ENCODE measurements at regions not wholly inside any gene's neighbourhood (a gene's known extent, or its start where the extent isn't known, plus 50 kb on each side); places are given as distances from the start of the nearest gene placed in this dataset.

- no peaks in the 10 kb centered on the region for H3K4me1 ChIP-seq (ENCODE audit: insufficient read depth, low read length, severe bottlenecking)
- TF ChIP-seq, protein P1, sequence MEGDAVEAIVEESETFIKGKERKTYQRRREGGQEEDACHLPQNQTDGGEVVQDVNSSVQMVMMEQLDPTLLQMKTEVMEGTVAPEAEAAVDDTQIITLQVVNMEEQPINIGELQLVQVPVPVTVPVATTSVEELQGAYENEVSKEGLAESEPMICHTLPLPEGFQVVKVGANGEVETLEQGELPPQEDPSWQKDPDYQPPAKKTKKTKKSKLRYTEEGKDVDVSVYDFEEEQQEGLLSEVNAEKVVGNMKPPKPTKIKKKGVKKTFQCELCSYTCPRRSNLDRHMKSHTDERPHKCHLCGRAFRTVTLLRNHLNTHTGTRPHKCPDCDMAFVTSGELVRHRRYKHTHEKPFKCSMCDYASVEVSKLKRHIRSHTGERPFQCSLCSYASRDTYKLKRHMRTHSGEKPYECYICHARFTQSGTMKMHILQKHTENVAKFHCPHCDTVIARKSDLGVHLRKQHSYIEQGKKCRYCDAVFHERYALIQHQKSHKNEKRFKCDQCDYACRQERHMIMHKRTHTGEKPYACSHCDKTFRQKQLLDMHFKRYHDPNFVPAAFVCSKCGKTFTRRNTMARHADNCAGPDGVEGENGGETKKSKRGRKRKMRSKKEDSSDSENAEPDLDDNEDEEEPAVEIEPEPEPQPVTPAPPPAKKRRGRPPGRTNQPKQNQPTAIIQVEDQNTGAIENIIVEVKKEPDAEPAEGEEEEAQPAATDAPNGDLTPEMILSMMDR (IDR thresholded peaks at IDR 0.05; ENCODE audit: low read length): no peak
- no peak for TF ChIP-seq EZH2 (IDR thresholded peaks at IDR 0.05; ENCODE audit: borderline replicate concordance, low read length)
- no peaks in the 10 kb centered on the region for H4K20me1 ChIP-seq (ENCODE audit: insufficient read depth, low read length)
- no peaks in the 10 kb centered on the region for H3F3A ChIP-seq (ENCODE audit: insufficient read depth, low read length)
- H3K4me3 ChIP-seq (ENCODE audit: low read depth, low read length, poor library complexity, severe bottlenecking): no peak overlapping the region
- H3K9ac ChIP-seq (ENCODE audit: low read length): no peak overlapping the region
- H3K27me3 ChIP-seq (ENCODE audit: insufficient read depth, low read length): no peaks in the 10 kb centered on the region
- no peak overlapping the region for H3K4me2 ChIP-seq (ENCODE audit: low read length)
- no peaks in the 10 kb centered on the region for H3K36me3 ChIP-seq (ENCODE audit: insufficient read depth, low read length)
- no peaks in the 10 kb centered on the region for H3K9me3 ChIP-seq (ENCODE audit: low read length)
- H3K9me2 ChIP-seq (ENCODE audit: low read depth, low read length): no peaks in the 10 kb centered on the region
- no peak overlapping the region for H2AFZ ChIP-seq (ENCODE audit: low read length)
- H3K27ac ChIP-seq (ENCODE audit: low read depth, low read length, poor library complexity, severe bottlenecking): no peak overlapping the region
- H3K79me2 ChIP-seq (ENCODE audit: insufficient read depth, low read length): no peaks in the 10 kb centered on the region
These were observed 134.1 kb downstream of the KCNA5 start for GRCh38 chr12:5177731-5178130.

DNA sequence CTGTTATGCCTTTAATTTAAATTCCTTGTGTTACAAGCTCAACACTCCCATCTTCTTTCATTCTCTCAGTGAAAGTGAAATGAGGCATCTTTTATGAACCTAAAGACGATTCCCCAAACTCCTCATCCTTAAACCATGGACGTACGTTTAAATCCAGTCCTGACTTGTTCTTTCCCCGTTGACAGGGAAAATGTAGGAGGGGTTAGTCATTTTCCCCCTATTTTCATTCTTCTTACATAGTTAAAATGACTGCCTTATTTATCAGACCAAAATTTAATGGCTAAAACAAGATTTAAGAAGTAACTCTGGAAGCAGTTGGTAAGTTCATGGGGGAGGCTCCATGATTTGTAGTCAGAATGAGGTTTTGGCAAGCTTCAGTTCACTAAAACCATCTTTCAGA is 134.9 kb downstream of the KCNA5 start:
- no peak overlapping the region for H2AFZ ChIP-seq (ENCODE audit: low read length)
- H3F3A ChIP-seq (ENCODE audit: insufficient read depth, low read length): no peaks in the 10 kb centered on the region
- H3K9me3 ChIP-seq (ENCODE audit: low read length): no peaks in the 10 kb centered on the region
- no peaks in the 10 kb centered on the region for H3K27me3 ChIP-seq (ENCODE audit: insufficient read depth, low read length)
- no peak overlapping the region for H3K4me2 ChIP-seq (ENCODE audit: low read length)
- no peaks in the 10 kb centered on the region for H3K79me2 ChIP-seq (ENCODE audit: insufficient read depth, low read length)
- no peak overlapping the region for H3K4me3 ChIP-seq (ENCODE audit: low read depth, low read length, poor library complexity, severe bottlenecking)
- no peaks in the 10 kb centered on the region for H3K9me2 ChIP-seq (ENCODE audit: low read depth, low read length)
- H3K36me3 ChIP-seq (ENCODE audit: insufficient read depth, low read length): no peaks in the 10 kb centered on the region
- no peaks in the 10 kb centered on the region for H4K20me1 ChIP-seq (ENCODE audit: insufficient read depth, low read length)
- H3K9ac ChIP-seq (ENCODE audit: low read length): no peak overlapping the region
- no peak overlapping the region for H3K27ac ChIP-seq (ENCODE audit: low read depth, low read length, poor library complexity, severe bottlenecking)
- no peaks in the 10 kb centered on the region for H3K4me1 ChIP-seq (ENCODE audit: insufficient read depth, low read length, severe bottlenecking)
- TF ChIP-seq EZH2 (IDR thresholded peaks at IDR 0.05; ENCODE audit: borderline replicate concordance, low read length): no peak
- TF ChIP-seq, protein P1 (IDR thresholded peaks at IDR 0.05; ENCODE audit: low read length): no peak

- Histone ChIP-seq H3F3A (ENCODE audit: insufficient read depth, low read length) (no peaks in the 10 kb centered on the region), H3K9ac (ENCODE audit: low read length) (no peak overlapping the region), H3K27me3 (ENCODE audit: insufficient read depth, low read length) (no peaks in the 10 kb centered on the region), H3K4me3 (ENCODE audit: low read depth, low read length, poor library complexity, severe bottlenecking) (no peak overlapping the region), H3K4me2 (ENCODE audit: low read length) (no peak overlapping the region), H3K36me3 (ENCODE audit: insufficient read depth, low read length) (no peaks in the 10 kb centered on the region), H3K27ac (ENCODE audit: low read depth, low read length, poor library complexity, severe bottlenecking) (no peak overlapping the region), H3K4me1 (ENCODE audit: insufficient read depth, low read length, severe bottlenecking) (no peaks in the 10 kb centered on the region), H3K9me3 (ENCODE audit: low read length) (no peaks in the 10 kb centered on the region), H2AFZ (ENCODE audit: low read length) (no peak overlapping the region), H3K9me2 (ENCODE audit: low read depth, low read length) (no peaks in the 10 kb centered on the region), H4K20me1 (ENCODE audit: insufficient read depth, low read length) (no peaks in the 10 kb centered on the region), H3K79me2 (ENCODE audit: insufficient read depth, low read length) (no peaks in the 10 kb centered on the region)
- TF ChIP-seq, protein P1 (IDR thresholded peaks at IDR 0.05; ENCODE audit: low read length): no peak
- no peak for TF ChIP-seq EZH2 (IDR thresholded peaks at IDR 0.05; ENCODE audit: borderline replicate concordance, low read length)
These were observed 136.8 kb downstream of the KCNA5 start for GRCh38 chr12:5180496-5180895.
